Upper lobe of right lung (tissue), 1 donor: ENCODE measurements at regions not wholly inside any gene's neighbourhood (a gene's known extent, or its start where the extent isn't known, plus 50 kb on each side); places are given as distances from the start of the nearest gene placed in this dataset.

Experiments
- ATAC-seq: fragments of 200-7000 bp; cut with Tn5 transposase; one replicate; pipeline ENCODE4 v1.9.1; 2020; ENCODE audit warnings: mild to moderate bottlenecking, moderate library complexity
- DNase-seq: peaks from one replicate; pipeline ENCODE4 v3.0.0-alpha.2; 2020
- H3K27ac ChIP-seq: fragments of 200-600 bp; one replicate; pipeline ENCODE4 v1.8.0; 2022
- H3K27me3 ChIP-seq: fragments of 200-600 bp; one replicate; pipeline ENCODE4 v1.8.0; 2022; ENCODE audit warnings: mild to moderate bottlenecking
- H3K36me3 ChIP-seq: fragments of 200-600 bp; one replicate; pipeline ENCODE4 v1.8.0; 2022
- H3K4me1 ChIP-seq: fragments of 200-600 bp; one replicate; pipeline ENCODE4 v1.8.0; 2022
- H3K4me3 ChIP-seq: fragments of 200-600 bp; one replicate; pipeline ENCODE4 v1.8.0; 2022; ENCODE audit warnings: mild to moderate bottlenecking
- H3K9me3 ChIP-seq: fragments of 200-600 bp; one replicate; pipeline ENCODE4 v1.8.0; 2022
- CTCF ChIP-seq: fragments of 200-600 bp; IDR thresholded peaks from one replicate; pipeline ENCODE4 v1.8.0; 2022; ENCODE audit warnings: antibody characterized with exemption
- intact Hi-C: fragments of 100-400 bp; cut with DNase I; formaldehyde crosslinking; loops from one replicate; pipeline ENCODE4 v1.11.0; 2022
- donor health status: DM: no; HTN: yes; CAD: no; lungs with severe emphysema.

GRCh38 chr5:63894690-63895089 lies 67.6 kb downstream of the HTR1A start:
- H3K27ac ChIP-seq: no peak overlapping the region
- H3K9me3 ChIP-seq: no peaks in the 10 kb centered on the region
- no peaks in the 10 kb centered on the region for H3K27me3 ChIP-seq
- DNase-seq (no peak), ATAC-seq (no peak)
- no peaks in the 10 kb centered on the region for H3K36me3 ChIP-seq
- intact Hi-C loops: no loop called here
- no peaks in the 10 kb centered on the region for H3K4me1 ChIP-seq
- TF ChIP-seq CTCF: no peak
- H3K4me3 ChIP-seq: no peak overlapping the region

GRCh38 chr5:63878788-63879187 lies 83.5 kb downstream of the HTR1A start:
- H3K36me3 ChIP-seq: no peaks in the 10 kb centered on the region
- ATAC-seq (no peak), DNase-seq (no peak)
- H3K27ac ChIP-seq: no peak overlapping the region
- no peaks in the 10 kb centered on the region for H3K27me3 ChIP-seq
- H3K9me3 ChIP-seq: no peaks in the 10 kb centered on the region
- no peak overlapping the region for H3K4me3 ChIP-seq
- H3K4me1 ChIP-seq: no peaks in the 10 kb centered on the region
- intact Hi-C loops: no loop called here
- no peak for TF ChIP-seq CTCF

DNA sequence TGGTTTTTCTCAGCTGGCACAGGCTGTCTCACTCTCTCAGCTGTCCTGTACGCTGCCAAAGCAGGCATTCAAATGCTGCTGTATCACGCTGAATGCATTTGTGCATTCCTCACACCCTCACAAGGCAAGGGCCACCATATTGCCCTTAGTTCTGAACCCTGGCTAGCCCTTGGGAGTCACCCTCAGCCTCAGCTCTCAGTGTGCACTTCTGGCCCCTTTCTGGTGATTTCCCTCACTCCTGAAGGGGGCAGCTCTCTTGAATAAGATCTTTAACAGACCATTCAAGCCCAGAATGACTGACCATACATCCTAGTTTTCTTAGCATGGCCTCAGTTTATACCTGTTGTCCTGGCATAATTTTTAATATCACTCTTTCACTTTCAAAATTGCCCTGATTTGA lies 84.3 kb downstream of the HTR1A start:
- intact Hi-C loops: no loop called here
- Histone ChIP-seq H3K4me3 (no peak overlapping the region), H3K36me3 (no peaks in the 10 kb centered on the region), H3K27me3 (no peaks in the 10 kb centered on the region), H3K9me3 (no peaks in the 10 kb centered on the region), H3K4me1 (no peaks in the 10 kb centered on the region), H3K27ac (no peak overlapping the region)
- DNase-seq (no peak), ATAC-seq (no peak)
- TF ChIP-seq CTCF: no peak

GRCh38 chr5:63860379-63860778 lies 101.9 kb downstream of the HTR1A start:
- H3K4me3 ChIP-seq: no peak overlapping the region

GRCh38 chr5:63854076-63854475 lies 108.2 kb downstream of the HTR1A start:
- no peak for ATAC-seq

More at GRCh38 chr5:63860379-63860778, 101.9 kb downstream of the HTR1A start:
- Histone ChIP-seq H3K9me3 (peaks cover 12% of the 10 kb centered on the region), H3K27me3 (no peaks in the 10 kb centered on the region), H3K36me3 (no peaks in the 10 kb centered on the region), H3K27ac (no peak overlapping the region), H3K4me1 (no peaks in the 10 kb centered on the region)
- DNase-seq (no peak), ATAC-seq (no peak)
- TF ChIP-seq CTCF: no peak
- intact Hi-C loops: no loop called here

More at GRCh38 chr5:63854076-63854475, 108.2 kb downstream of the HTR1A start:
- no peak for DNase-seq
- Histone ChIP-seq H3K9me3 (no peaks in the 10 kb centered on the region), H3K36me3 (no peaks in the 10 kb centered on the region), H3K4me3 (no peak overlapping the region), H3K27ac (no peak overlapping the region), H3K4me1 (no peaks in the 10 kb centered on the region), H3K27me3 (no peaks in the 10 kb centered on the region)
- intact Hi-C loops: no loop called here
- no peak for TF ChIP-seq CTCF
